ENCODE measurements at regions not wholly inside any gene's neighbourhood (a gene's known extent, or its start where the extent isn't known, plus 50 kb on each side); places are given as distances from the start of the nearest gene placed in this dataset.

DNA sequence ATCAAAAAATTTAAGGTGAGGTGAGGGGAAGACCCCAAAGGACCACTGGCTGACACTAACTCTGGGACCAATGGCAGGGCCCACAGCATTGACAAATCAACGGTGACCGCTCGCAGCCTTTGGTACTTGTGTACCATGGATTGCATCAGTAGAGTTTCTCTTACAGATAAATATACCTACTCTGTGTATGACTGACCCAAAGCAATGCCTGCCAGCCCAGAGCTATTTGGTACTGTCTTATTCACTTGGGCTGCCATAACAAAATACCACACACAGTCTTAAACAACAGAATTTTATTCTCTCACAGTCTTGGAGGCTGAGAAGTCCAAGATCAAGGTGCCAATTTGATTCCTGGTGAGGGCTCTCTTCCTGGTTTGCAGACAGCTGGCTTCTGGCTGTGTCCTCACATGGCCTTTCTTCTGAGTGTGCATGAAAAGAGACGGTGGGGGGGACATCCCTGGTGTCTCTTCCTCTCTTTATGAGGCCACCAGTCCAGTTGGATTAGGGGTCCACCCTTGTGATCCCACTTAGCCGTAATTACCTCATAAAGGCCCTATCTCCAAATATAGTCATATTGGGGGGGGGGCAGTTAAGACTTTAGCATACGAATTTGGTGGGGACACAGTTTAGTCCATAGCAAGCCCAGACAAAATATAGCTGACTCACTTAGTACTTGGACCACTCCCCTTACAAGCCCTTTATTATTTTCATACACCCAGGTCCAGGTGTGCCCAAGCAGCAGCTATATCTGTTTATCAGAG, 336.3 kb downstream of the CD83 start:
- Histone ChIP-seq H3K4me3 (ENCODE audit: low read length) (no peak overlapping the region), H3K4me2 (ENCODE audit: low read length) (no peak overlapping the region), H3K36me3 (ENCODE audit: insufficient read depth, low read length) (no peaks in the 10 kb centered on the region), H4K20me1 (ENCODE audit: insufficient read depth) (no peaks in the 10 kb centered on the region), H3F3A (ENCODE audit: insufficient read depth, low read length, poor library complexity, severe bottlenecking) (no peaks in the 10 kb centered on the region), H3K27me3 (ENCODE audit: insufficient read depth, low read depth, low read length) (peaks cover 25% of the 10 kb centered on the region), H3K9ac (ENCODE audit: low read length) (no peak overlapping the region), H3K9me3 (ENCODE audit: low read length) (peaks cover 3% of the 10 kb centered on the region), H2AFZ (ENCODE audit: low read depth, low read length) (no peak overlapping the region), H3K79me2 (replicated peaks; ENCODE audit: insufficient read depth, low read length) (no peaks in the 10 kb centered on the region), H3K9me2 (ENCODE audit: insufficient read depth, low read length) (no peaks in the 10 kb centered on the region), H3K27ac (ENCODE audit: low read length) (no peak overlapping the region)
- TF ChIP-seq TAF1 (IDR thresholded peaks at IDR 0.05; ENCODE audit: low read depth) (no peak), RAD21 (conservative IDR thresholded peaks at IDR 0.05) (no peak), EZH2 (IDR thresholded peaks at IDR 0.05; ENCODE audit: borderline replicate concordance, insufficient read depth, low read length, poor library complexity, severe bottlenecking) (no peak), EP300 (conservative IDR thresholded peaks at IDR 0.05; ENCODE audit: poor library complexity, severe bottlenecking) (no peak), SMC3 (conservative IDR thresholded peaks at IDR 0.05; ENCODE audit: poor library complexity) (no peak), POLR2AphosphoS5 (IDR thresholded peaks at IDR 0.05) (no peak), MXI1 (conservative IDR thresholded peaks at IDR 0.05; ENCODE audit: poor library complexity, severe bottlenecking) (no peak)
- TF ChIP-seq, protein P1, sequence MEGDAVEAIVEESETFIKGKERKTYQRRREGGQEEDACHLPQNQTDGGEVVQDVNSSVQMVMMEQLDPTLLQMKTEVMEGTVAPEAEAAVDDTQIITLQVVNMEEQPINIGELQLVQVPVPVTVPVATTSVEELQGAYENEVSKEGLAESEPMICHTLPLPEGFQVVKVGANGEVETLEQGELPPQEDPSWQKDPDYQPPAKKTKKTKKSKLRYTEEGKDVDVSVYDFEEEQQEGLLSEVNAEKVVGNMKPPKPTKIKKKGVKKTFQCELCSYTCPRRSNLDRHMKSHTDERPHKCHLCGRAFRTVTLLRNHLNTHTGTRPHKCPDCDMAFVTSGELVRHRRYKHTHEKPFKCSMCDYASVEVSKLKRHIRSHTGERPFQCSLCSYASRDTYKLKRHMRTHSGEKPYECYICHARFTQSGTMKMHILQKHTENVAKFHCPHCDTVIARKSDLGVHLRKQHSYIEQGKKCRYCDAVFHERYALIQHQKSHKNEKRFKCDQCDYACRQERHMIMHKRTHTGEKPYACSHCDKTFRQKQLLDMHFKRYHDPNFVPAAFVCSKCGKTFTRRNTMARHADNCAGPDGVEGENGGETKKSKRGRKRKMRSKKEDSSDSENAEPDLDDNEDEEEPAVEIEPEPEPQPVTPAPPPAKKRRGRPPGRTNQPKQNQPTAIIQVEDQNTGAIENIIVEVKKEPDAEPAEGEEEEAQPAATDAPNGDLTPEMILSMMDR (IDR thresholded peaks at IDR 0.05; ENCODE audit: poor library complexity, severe bottlenecking), result no peak
- TF ChIP-seq, protein P2, sequence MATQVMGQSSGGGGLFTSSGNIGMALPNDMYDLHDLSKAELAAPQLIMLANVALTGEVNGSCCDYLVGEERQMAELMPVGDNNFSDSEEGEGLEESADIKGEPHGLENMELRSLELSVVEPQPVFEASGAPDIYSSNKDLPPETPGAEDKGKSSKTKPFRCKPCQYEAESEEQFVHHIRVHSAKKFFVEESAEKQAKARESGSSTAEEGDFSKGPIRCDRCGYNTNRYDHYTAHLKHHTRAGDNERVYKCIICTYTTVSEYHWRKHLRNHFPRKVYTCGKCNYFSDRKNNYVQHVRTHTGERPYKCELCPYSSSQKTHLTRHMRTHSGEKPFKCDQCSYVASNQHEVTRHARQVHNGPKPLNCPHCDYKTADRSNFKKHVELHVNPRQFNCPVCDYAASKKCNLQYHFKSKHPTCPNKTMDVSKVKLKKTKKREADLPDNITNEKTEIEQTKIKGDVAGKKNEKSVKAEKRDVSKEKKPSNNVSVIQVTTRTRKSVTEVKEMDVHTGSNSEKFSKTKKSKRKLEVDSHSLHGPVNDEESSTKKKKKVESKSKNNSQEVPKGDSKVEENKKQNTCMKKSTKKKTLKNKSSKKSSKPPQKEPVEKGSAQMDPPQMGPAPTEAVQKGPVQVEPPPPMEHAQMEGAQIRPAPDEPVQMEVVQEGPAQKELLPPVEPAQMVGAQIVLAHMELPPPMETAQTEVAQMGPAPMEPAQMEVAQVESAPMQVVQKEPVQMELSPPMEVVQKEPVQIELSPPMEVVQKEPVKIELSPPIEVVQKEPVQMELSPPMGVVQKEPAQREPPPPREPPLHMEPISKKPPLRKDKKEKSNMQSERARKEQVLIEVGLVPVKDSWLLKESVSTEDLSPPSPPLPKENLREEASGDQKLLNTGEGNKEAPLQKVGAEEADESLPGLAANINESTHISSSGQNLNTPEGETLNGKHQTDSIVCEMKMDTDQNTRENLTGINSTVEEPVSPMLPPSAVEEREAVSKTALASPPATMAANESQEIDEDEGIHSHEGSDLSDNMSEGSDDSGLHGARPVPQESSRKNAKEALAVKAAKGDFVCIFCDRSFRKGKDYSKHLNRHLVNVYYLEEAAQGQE (IDR thresholded peaks at IDR 0.05; ENCODE audit: borderline replicate concordance), result no peak

DNA sequence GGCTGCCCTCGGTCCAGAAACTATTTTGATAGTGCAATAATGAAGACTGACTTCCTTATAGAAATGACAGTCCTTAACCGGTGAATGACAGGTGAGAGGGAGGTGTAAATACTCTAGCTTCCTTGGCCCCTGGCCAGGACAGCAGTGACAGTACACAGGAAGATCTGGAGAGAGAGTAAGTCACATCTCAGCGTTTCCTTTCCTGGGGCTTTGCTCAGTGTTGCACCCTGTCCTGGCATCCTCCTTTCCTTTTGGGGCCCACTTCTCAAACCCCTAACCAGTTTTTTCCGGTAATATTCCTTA, 336.9 kb downstream of the CD83 start:
- Histone ChIP-seq H3K4me2 (ENCODE audit: low read length) (no peak overlapping the region), H2AFZ (ENCODE audit: low read depth, low read length) (no peak overlapping the region), H3K9ac (ENCODE audit: low read length) (no peak overlapping the region), H3K9me2 (ENCODE audit: insufficient read depth, low read length) (no peaks in the 10 kb centered on the region), H3F3A (ENCODE audit: insufficient read depth, low read length, poor library complexity, severe bottlenecking) (no peaks in the 10 kb centered on the region), H3K79me2 (replicated peaks; ENCODE audit: insufficient read depth, low read length) (no peaks in the 10 kb centered on the region), H3K27ac (ENCODE audit: low read length) (no peak overlapping the region), H4K20me1 (ENCODE audit: insufficient read depth) (no peaks in the 10 kb centered on the region), H3K36me3 (ENCODE audit: insufficient read depth, low read length) (no peaks in the 10 kb centered on the region), H3K9me3 (ENCODE audit: low read length) (peaks cover 3% of the 10 kb centered on the region), H3K4me3 (ENCODE audit: low read length) (no peak overlapping the region), H3K27me3 (ENCODE audit: insufficient read depth, low read depth, low read length) (peaks cover 25% of the 10 kb centered on the region)
- TF ChIP-seq, protein P1 (IDR thresholded peaks at IDR 0.05; ENCODE audit: poor library complexity, severe bottlenecking), result no peak
- TF ChIP-seq, protein P2 (IDR thresholded peaks at IDR 0.05; ENCODE audit: borderline replicate concordance), result no peak
- TF ChIP-seq TAF1 (IDR thresholded peaks at IDR 0.05; ENCODE audit: low read depth) (no peak), SMC3 (conservative IDR thresholded peaks at IDR 0.05; ENCODE audit: poor library complexity) (no peak), RAD21 (conservative IDR thresholded peaks at IDR 0.05) (no peak)
